HepG2 (cell line): ENCODE measurements at regions not wholly inside any gene's neighbourhood (a gene's known extent, or its start where the extent isn't known, plus 50 kb on each side); places are given as distances from the start of the nearest gene placed in this dataset.

Experiments
- ARID3A ChIP-seq: IDR thresholded peaks from 2 replicates; pipeline ENCODE4 v1.6.1; 2012; ENCODE audit warnings: low read depth, low read length, improper control_type of control experiment
- BCLAF1 ChIP-seq: fragments of 450-650 bp; IDR thresholded peaks from 2 replicates; pipeline ENCODE4 v1.6.1; 2017; ENCODE audit warnings: mild to moderate bottlenecking
- BHLHE40 ChIP-seq: IDR thresholded peaks from 2 replicates; pipeline ENCODE4 v1.6.1; 2011; ENCODE audit warnings: low read length, improper control_type of control experiment
- CREB1 ChIP-seq, 2 experiments: fragments of 450-650 bp in 1 of 2; IDR thresholded peaks; 2 replicates each; pipeline ENCODE4 v1.6.1; 2016 to 2017; ENCODE audit warnings: control low read depth in 1 of 2, mild to moderate bottlenecking in 1 of 2, missing compliant biosample characterization in 1 of 2, missing genetic modification characterization in 1 of 2
- ELF3 ChIP-seq: IDR thresholded peaks from 2 replicates; pipeline ENCODE4 v1.6.1; 2016; ENCODE audit warnings: missing genetic modification reagents, missing compliant biosample characterization
- FOXJ3 ChIP-seq: sonication (generic); formaldehyde crosslinking; IDR thresholded peaks from 2 replicates; pipeline ENCODE4 v1.4.0; 2020; ENCODE audit warnings: missing genetic modification reagents, mild to moderate bottlenecking, borderline replicate concordance
- FOXK1 ChIP-seq: sonication (generic); formaldehyde crosslinking; IDR thresholded peaks from 2 replicates; pipeline ENCODE4 v1.4.0; 2020; ENCODE audit warnings: low read depth, missing genetic modification reagents, borderline replicate concordance
- FOXP4 ChIP-seq: sonication (generic); formaldehyde crosslinking; IDR thresholded peaks from 2 replicates; pipeline ENCODE4 v1.4.0; 2020; ENCODE audit warnings: missing genetic modification reagents
- GMEB2 ChIP-seq: IDR thresholded peaks from 2 replicates; pipeline ENCODE4 v1.6.1; 2016; ENCODE audit warnings: missing biosample characterization, missing genetic modification reagents, low read depth
- HMG20A ChIP-seq: IDR thresholded peaks from 2 replicates; pipeline ENCODE4 v1.6.1; 2016; ENCODE audit warnings: borderline replicate concordance
- HNF4A ChIP-seq: sonication (generic); formaldehyde crosslinking; IDR thresholded peaks from 2 replicates; pipeline ENCODE4 v1.4.0; 2020; ENCODE audit warnings: missing genetic modification reagents
- HNF4G ChIP-seq, 2 experiments: sonication (generic) in 1 of 2; formaldehyde crosslinking in 1 of 2; IDR thresholded peaks; 2 replicates each; pipeline versions ENCODE4 v1.4.0 to v1.6.1; 2011 to 2020; ENCODE audit warnings: borderline replicate concordance in 2 of 2, low read depth in 2 of 2, mild to moderate bottlenecking in 2 of 2, low read length in 1 of 2, missing genetic modification reagents in 1 of 2, moderate library complexity in 1 of 2
- KDM6A ChIP-seq: IDR thresholded peaks from 2 replicates; pipeline ENCODE4 v1.6.1; 2016; ENCODE audit warnings: low read depth
- NCOA2 ChIP-seq: sonication (generic); formaldehyde crosslinking; IDR thresholded peaks from 2 replicates; pipeline ENCODE4 v1.8.0; 2022; ENCODE audit warnings: inconsistent platforms
- PITX1 ChIP-seq: sonication (generic); formaldehyde crosslinking; IDR thresholded peaks from 2 replicates; pipeline ENCODE4 v1.5.1; 2020; ENCODE audit warnings: mild to moderate bottlenecking, missing genetic modification reagents
- SMARCC2 ChIP-seq: fragments of 450-650 bp; IDR thresholded peaks from 2 replicates; pipeline ENCODE4 v1.6.1; 2017; ENCODE audit warnings: antibody characterized with exemption, mild to moderate bottlenecking
- ZBTB26 ChIP-seq: IDR thresholded peaks from 2 replicates; pipeline ENCODE4 v1.6.1; 2016; ENCODE audit warnings: missing compliant biosample characterization, missing genetic modification reagents, borderline replicate concordance
- ZNF143 ChIP-seq: sonication (generic); formaldehyde crosslinking; IDR thresholded peaks from 2 replicates; pipeline ENCODE4 v1.4.0; 2020; ENCODE audit warnings: missing genetic modification reagents
- ZNF317 ChIP-seq: sonication (generic); formaldehyde crosslinking; IDR thresholded peaks from 2 replicates; pipeline ENCODE4 v1.5.0; 2020; ENCODE audit warnings: mild to moderate bottlenecking, missing genetic modification reagents
- ZNF652 ChIP-seq: IDR thresholded peaks from 2 replicates; pipeline ENCODE4 v1.6.1; 2016; ENCODE audit warnings: low read depth, borderline replicate concordance
- ZSCAN20 ChIP-seq: sonication (generic); formaldehyde crosslinking; IDR thresholded peaks from 2 replicates; pipeline ENCODE4 v1.4.0; 2020; ENCODE audit warnings: missing genetic modification reagents, mild to moderate bottlenecking, borderline replicate concordance

GRCh38 chr3:144162042-144162441, 190.4 kb downstream of the DIPK2A start (continued):
- TF ChIP-seq FOXK1 (CRISPR knock-in tag) (peak; percentile 76; the same call in 1 of the 2 replicates), ARID3A (peak; percentile 91), ZSCAN20 (peak; percentile 79; the same call in 1 of the 2 replicates), ZBTB26 (no peak), SMARCC2 (peak; percentile 84; the same call in 1 of the 2 replicates), HNF4G (IDR thresholded peaks at IDR 0.05; ENCODE audit: borderline replicate concordance, low read depth, low read length) (no peak), HNF4G (CRISPR knock-in tag; IDR thresholded peaks at IDR 0.05; ENCODE audit: borderline replicate concordance, low read depth) (no peak), ELF3 (CRISPR knock-in tag) (0 out of 2 replicates have a peak, but pooled peaks have one; percentile 21), FOXJ3 (CRISPR knock-in tag) (peak; percentile 85; the same call in 1 of the 2 replicates), PITX1 (CRISPR knock-in tag) (peak; percentile 32; the same call in 1 of the 2 replicates), ZNF317 (CRISPR knock-in tag) (peak; percentile 98), BHLHE40 (0 out of 2 replicates have a peak, but pooled peaks have one; percentile 29), NCOA2 (CRISPR knock-in tag) (peak; percentile 54; the same call in 1 of the 2 replicates), KDM6A (CRISPR knock-in tag) (peak; percentile 46; the same call in 1 of the 2 replicates), FOXP4 (peak; percentile 70; the same call in 1 of the 2 replicates), ZNF652 (CRISPR knock-in tag) (peak; percentile 13; the same call in 1 of the 2 replicates), GMEB2 (no peak), BCLAF1 (no peak), HNF4A (peak; percentile 71), CREB1 (IDR thresholded peaks at IDR 0.05) (no peak), CREB1 (CRISPR knock-in tag; IDR thresholded peaks at IDR 0.05) (0 out of 2 replicates have a peak, but pooled peaks have one; percentile 14), ZNF143 (CRISPR knock-in tag) (no peak), HMG20A (peak; percentile 93)
